Thyroid gland (tissue), 4 donors: ENCODE measurements at regions not wholly inside any gene's neighbourhood (a gene's known extent, or its start where the extent isn't known, plus 50 kb on each side); places are given as distances from the start of the nearest gene placed in this dataset.

Experiments
- CTCF ChIP-seq, 6 experiments: fragments of 200-600 bp in 3 of 6; fragments of 450-650 bp in 3 of 6; sonication (generic) in 3 of 6; IDR thresholded peaks; one replicate each; pipeline ENCODE4 v1.5.1; 2016 to 2019; ENCODE audit warnings: antibody characterized with exemption in 6 of 6, mild to moderate bottlenecking in 2 of 6, inconsistent platforms in 1 of 6, moderate library complexity in 1 of 6
- POLR2A ChIP-seq, 2 donors: fragments of 450-650 bp; IDR thresholded peaks; one replicate each; pipeline ENCODE4 v1.6.1; 2017; ENCODE audit warnings: antibody characterized with exemption in 2 of 2, mild to moderate bottlenecking in 2 of 2, moderate library complexity in 1 of 2

GRCh38 chr7:49596701-49597491 is 176.5 kb upstream of the VWC2 start:
- TF ChIP-seq CTCF (IDR thresholded peaks at IDR 0.05) (no peak), POLR2A (IDR thresholded peaks at IDR 0.05) (no peak)
